Hematopoietic multipotent progenitor cell treated with erythropoietin and hydrocortisone succinate and interleukin-3 and kit ligand, for 6 days (in vitro differentiated cells): ENCODE measurements at regions not wholly inside any gene's neighbourhood (a gene's known extent, or its start where the extent isn't known, plus 50 kb on each side); places are given as distances from the start of the nearest gene placed in this dataset.

Experiments used
- DNase-seq: peaks from one replicate; pipeline ENCODE4 v3.0.0-alpha.2; 2015

- no peak for DNase-seq
These were observed 829.5 kb downstream of the ROBO2 start for GRCh38 chr3:77869423-77869822.

- DNase-seq, result no peak
These were observed 831.5 kb downstream of the ROBO2 start for GRCh38 chr3:77871436-77871835.

- DNase-seq, result no peak
These were observed 833.7 kb downstream of the ROBO2 start for GRCh38 chr3:77873598-77873997.

GRCh38 chr3:77885381-77885780 lies 845.5 kb downstream of the ROBO2 start:
- no peak for DNase-seq

GRCh38 chr3:77887611-77888010 lies 847.7 kb downstream of the ROBO2 start:
- DNase-seq, result no peak

- DNase-seq, result no peak
These were observed 849.7 kb downstream of the ROBO2 start for GRCh38 chr3:77889616-77890015.

GRCh38 chr3:77898621-77899020 lies 858.7 kb downstream of the ROBO2 start:
- DNase-seq, result no peak

GRCh38 chr3:77902675-77903074 lies 862.8 kb downstream of the ROBO2 start:
- no peak for DNase-seq

- DNase-seq, result no peak
These were observed 866.3 kb downstream of the ROBO2 start for GRCh38 chr3:77906102-77906709.

GRCh38 chr3:77913524-77914174 lies 873.8 kb downstream of the ROBO2 start:
- DNase-seq, result no peak

- no peak for DNase-seq
These were observed 875.4 kb downstream of the ROBO2 start for GRCh38 chr3:77915336-77915735.

- no peak for DNase-seq
These were observed 877.3 kb downstream of the ROBO2 start for GRCh38 chr3:77917225-77917624.

- DNase-seq, result no peak
These were observed 879.3 kb downstream of the ROBO2 start for GRCh38 chr3:77919244-77919643.

GRCh38 chr3:77931255-77932009 lies 891.5 kb downstream of the ROBO2 start:
- no peak for DNase-seq

GRCh38 chr3:77932926-77933325 lies 893.0 kb downstream of the ROBO2 start:
- DNase-seq, result no peak

- no peak for DNase-seq
These were observed 894.0 kb downstream of the ROBO2 start for GRCh38 chr3:77933926-77934325.

- no peak for DNase-seq
These were observed 895.5 kb downstream of the ROBO2 start for GRCh38 chr3:77935418-77935817.

- DNase-seq, result no peak
These were observed 899.8 kb downstream of the ROBO2 start for GRCh38 chr3:77939726-77940125.

GRCh38 chr3:77943598-77943997 lies 903.7 kb downstream of the ROBO2 start:
- no peak for DNase-seq

GRCh38 chr3:77945320-77945719 lies 905.4 kb downstream of the ROBO2 start:
- DNase-seq, result no peak

GRCh38 chr3:77947671-77948070 lies 907.8 kb downstream of the ROBO2 start:
- DNase-seq, result no peak

GRCh38 chr3:77967621-77968020 lies 927.7 kb downstream of the ROBO2 start:
- DNase-seq, result no peak

- DNase-seq, result no peak
These were observed 936.2 kb downstream of the ROBO2 start for GRCh38 chr3:77976079-77976478.

- no peak for DNase-seq
These were observed 963.2 kb downstream of the ROBO2 start for GRCh38 chr3:78003090-78003489.
